ENCODE measurements at regions not wholly inside any gene's neighbourhood (a gene's known extent, or its start where the extent isn't known, plus 50 kb on each side); places are given as distances from the start of the nearest gene placed in this dataset.

GRCh38 chr1:230568008-230568407 lies 74.3 kb upstream of the COG2 start:
- no peaks in the 10 kb centered on the region for H4K20me1 ChIP-seq (ENCODE audit: insufficient read depth, low read length)
- DNase-seq (ENCODE audit: low spot score) (peak; percentile 24), FAIRE-seq (no peak), ATAC-seq (peak; percentile 97)
- ChIA-PET POLR2A (no interaction called here), CTCF (ENCODE audit: low intra/inter-chr PET ratio, low total read pairs) (interaction anchor here (0.7 kb wide), 1 partner anchor 205 kb away, joined by 3 read pairs; no protein-coding TSS in a partner anchor)
- peaks cover 24% of the 10 kb centered on the region for H3K4me1 ChIP-seq (ENCODE audit: insufficient read depth, low read length)
- H3K27ac ChIP-seq (ENCODE audit: extremely low read length, insufficient read depth, low read length), result no peak overlapping the region
- H3K9me3 ChIP-seq (ENCODE audit: low read length), result no peaks in the 10 kb centered on the region
- no peaks in the 10 kb centered on the region for H3K36me3 ChIP-seq (replicated peaks in 1 of 2; ENCODE audit: control insufficient read depth in 1 of 2, insufficient read depth in 2 of 2, low read length in 2 of 2)
- no peak overlapping the region for H2AFZ ChIP-seq (ENCODE audit: low read length)
- 5% methylated on average over 8 of the region's 8 CpGs for WGBS (ENCODE audit: low lambda C conversion rate)
- intact Hi-C loops (cut with micrococcal nuclease; ENCODE audit: unreplicated experiment), result no loop called here
- peak overlapping the region in 1 of 3 experiments; percentile 19; a peak in 1 of 6 replicates for H3K4me3 ChIP-seq (replicated peaks in 1 of 3; ENCODE audit: insufficient read depth in 1 of 3, low read depth in 2 of 3, low read length in 3 of 3)
- no peak overlapping the region for H3K9ac ChIP-seq (ENCODE audit: insufficient read depth, low read depth, low read length)
- H3K27me3 ChIP-seq (ENCODE audit: control insufficient read depth in 1 of 2, insufficient read depth in 2 of 2, low read length in 2 of 2), result no peaks in the 10 kb centered on the region
- in situ Hi-C loops (cut with HindIII; ENCODE audit: extremely low pct_ligation_motif_present, low pct_unique_long_range_greater_than_20kb), result no loop called here
- TF ChIP-seq PHF8 (CRISPR knock-in tag; IDR thresholded peaks at IDR 0.05) (no peak), ZNF687 (CRISPR knock-in tag; IDR thresholded peaks at IDR 0.05) (peak; percentile 25; the same call in 1 of the 2 replicates), ZNF720 (CRISPR knock-in tag; IDR thresholded peaks at IDR 0.05) (no peak), CTCF (CRISPR knock-in tag; IDR thresholded peaks at IDR 0.05) (peak; percentile 53), ZNF768 (CRISPR knock-in tag; IDR thresholded peaks at IDR 0.05) (peak; percentile 88), CREM (IDR thresholded peaks at IDR 0.05) (no peak), CREM (CRISPR knock-in tag; IDR thresholded peaks at IDR 0.05) (no peak), RAD21 (CRISPR knock-in tag; IDR thresholded peaks at IDR 0.05) (peak; percentile 30; the same call in 1 of the 2 replicates), HINFP (CRISPR knock-in tag; IDR thresholded peaks at IDR 0.05; ENCODE audit: low read depth) (no peak), STAG1 (CRISPR knock-in tag; IDR thresholded peaks at IDR 0.05) (peak; percentile 54)
- no TSS peak for BruUV-seq (replicated peaks)
- peak overlapping the region; percentile 56 for H3K4me2 ChIP-seq (ENCODE audit: low read depth, low read length)
- no peaks in the 10 kb centered on the region for H3K79me2 ChIP-seq (ENCODE audit: insufficient read depth, low read length)

Data from HepG2 (cell line).